Loucy (cell line): ENCODE measurements at regions not wholly inside any gene's neighbourhood (a gene's known extent, or its start where the extent isn't known, plus 50 kb on each side); places are given as distances from the start of the nearest gene placed in this dataset.

Source experiments
- H2AFZ ChIP-seq: fragments of 200-600 bp; sonication (generic); 2 replicates; pipeline ENCODE4 v1.6.0; 2016; ENCODE audit warnings: antibody characterized with exemption, mild to moderate bottlenecking, low read length, moderate library complexity
- H3F3A ChIP-seq: fragments of 200-600 bp; 2 replicates; pipeline ENCODE4 v1.6.0; 2016; ENCODE audit warnings: antibody characterized with exemption, low read depth, mild to moderate bottlenecking
- H3K27me3 ChIP-seq: fragments of 200-600 bp; sonication (generic); 2 replicates; pipeline ENCODE4 v1.6.1; 2014; ENCODE audit warnings: low read length, mild to moderate bottlenecking; ENCODE audit not compliant: insufficient read depth, poor library complexity, severe bottlenecking
- H3K36me3 ChIP-seq: fragments of 200-600 bp; sonication (generic); 2 replicates; pipeline ENCODE4 v1.6.1; 2016; ENCODE audit warnings: low read length; ENCODE audit not compliant: insufficient read depth
- H3K4me1 ChIP-seq: fragments of 200-600 bp; sonication (generic); 2 replicates; pipeline ENCODE4 v1.5.1; 2014; ENCODE audit warnings: low read length, mild to moderate bottlenecking; ENCODE audit not compliant: insufficient read depth, poor library complexity, severe bottlenecking
- H3K4me2 ChIP-seq: fragments of 200-600 bp; sonication (generic); 2 replicates; pipeline ENCODE4 v1.6.0; 2014; ENCODE audit warnings: antibody characterized with exemption, low read length, low read depth, mild to moderate bottlenecking; ENCODE audit not compliant: poor library complexity, severe bottlenecking
- H3K4me3 ChIP-seq: fragments of 200-600 bp; sonication (generic); 2 replicates; pipeline ENCODE4 v1.5.1; 2014; ENCODE audit warnings: low read length, mild to moderate bottlenecking, mixed read lengths; ENCODE audit not compliant: poor library complexity, severe bottlenecking
- H3K79me2 ChIP-seq: fragments of 200-600 bp; sonication (generic); 2 replicates; pipeline ENCODE4 v1.6.1; 2014; ENCODE audit warnings: low read length; ENCODE audit not compliant: insufficient read depth
- H3K9ac ChIP-seq: fragments of 200-600 bp; sonication (generic); 2 replicates; pipeline ENCODE4 v1.6.0; 2014; ENCODE audit warnings: mild to moderate bottlenecking, low read depth, low read length, moderate library complexity; ENCODE audit not compliant: poor library complexity, severe bottlenecking
- H3K9me2 ChIP-seq: fragments of 200-600 bp; sonication (generic); replicated peaks from 2 replicates; pipeline ENCODE4 v1.6.1; 2016; ENCODE audit warnings: low read depth, low read length, mixed read lengths
- H3K9me3 ChIP-seq: fragments of 200-600 bp; sonication (generic); 2 replicates; pipeline ENCODE4 v1.6.1; 2014; ENCODE audit warnings: mild to moderate bottlenecking, antibody characterized with exemption, low read length, low read depth; ENCODE audit not compliant: insufficient read depth
- H4K20me1 ChIP-seq: fragments of 200-600 bp; sonication (generic); 2 replicates; pipeline ENCODE4 v1.6.0; 2014; ENCODE audit warnings: antibody characterized with exemption, low read length, mild to moderate bottlenecking; ENCODE audit not compliant: insufficient read depth, poor library complexity, severe bottlenecking
- EZH2phosphoT487 ChIP-seq: fragments of 200-600 bp; IDR thresholded peaks from 2 replicates; pipeline ENCODE4 v1.6.1; 2018; ENCODE audit warnings: antibody characterized with exemption, mild to moderate bottlenecking, moderate library complexity, borderline replicate concordance
- TF ChIP-seq, protein P1 (sequence below): fragments of 200-600 bp; sonication (generic); conservative IDR thresholded peaks from 2 replicates; pipeline ENCODE4 v1.5.1; 2014; ENCODE audit warnings: mild to moderate bottlenecking, antibody characterized with exemption, low read length

DNA sequence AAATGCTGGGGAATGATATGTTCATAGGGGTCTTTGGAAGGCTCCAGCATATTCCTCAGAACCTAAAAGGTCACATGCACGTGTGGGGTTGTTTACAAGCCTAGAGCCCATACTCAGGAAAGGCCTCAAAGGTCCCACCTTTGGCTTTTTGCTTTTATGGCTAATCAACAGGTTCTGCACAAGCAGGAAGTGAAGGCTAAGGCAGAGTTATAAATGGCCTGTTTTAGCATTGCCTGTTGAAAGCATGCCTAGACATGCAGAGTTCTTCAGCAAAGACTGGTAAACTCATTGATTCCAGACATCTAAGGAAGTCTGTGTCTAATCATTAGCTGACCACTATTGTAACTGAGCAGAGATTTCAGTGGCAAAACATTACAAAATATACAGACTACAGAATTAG lies 198.3 kb downstream of the KCNRG start:
- no peaks in the 10 kb centered on the region for H3K9me2 ChIP-seq
- H4K20me1 ChIP-seq: peaks cover 10% of the 10 kb centered on the region
- H3K4me1 ChIP-seq: peaks cover 14% of the 10 kb centered on the region
- H2AFZ ChIP-seq: no peak overlapping the region
- TF ChIP-seq, protein P1, sequence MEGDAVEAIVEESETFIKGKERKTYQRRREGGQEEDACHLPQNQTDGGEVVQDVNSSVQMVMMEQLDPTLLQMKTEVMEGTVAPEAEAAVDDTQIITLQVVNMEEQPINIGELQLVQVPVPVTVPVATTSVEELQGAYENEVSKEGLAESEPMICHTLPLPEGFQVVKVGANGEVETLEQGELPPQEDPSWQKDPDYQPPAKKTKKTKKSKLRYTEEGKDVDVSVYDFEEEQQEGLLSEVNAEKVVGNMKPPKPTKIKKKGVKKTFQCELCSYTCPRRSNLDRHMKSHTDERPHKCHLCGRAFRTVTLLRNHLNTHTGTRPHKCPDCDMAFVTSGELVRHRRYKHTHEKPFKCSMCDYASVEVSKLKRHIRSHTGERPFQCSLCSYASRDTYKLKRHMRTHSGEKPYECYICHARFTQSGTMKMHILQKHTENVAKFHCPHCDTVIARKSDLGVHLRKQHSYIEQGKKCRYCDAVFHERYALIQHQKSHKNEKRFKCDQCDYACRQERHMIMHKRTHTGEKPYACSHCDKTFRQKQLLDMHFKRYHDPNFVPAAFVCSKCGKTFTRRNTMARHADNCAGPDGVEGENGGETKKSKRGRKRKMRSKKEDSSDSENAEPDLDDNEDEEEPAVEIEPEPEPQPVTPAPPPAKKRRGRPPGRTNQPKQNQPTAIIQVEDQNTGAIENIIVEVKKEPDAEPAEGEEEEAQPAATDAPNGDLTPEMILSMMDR: no peak
- no peak for TF ChIP-seq EZH2phosphoT487
- H3K36me3 ChIP-seq: peaks cover 32% of the 10 kb centered on the region
- H3K79me2 ChIP-seq: peaks cover 78% of the 10 kb centered on the region
- no peaks in the 10 kb centered on the region for H3F3A ChIP-seq
- no peak overlapping the region for H3K9ac ChIP-seq
- no peaks in the 10 kb centered on the region for H3K27me3 ChIP-seq
- no peak overlapping the region for H3K4me3 ChIP-seq
- peaks cover 24% of the 10 kb centered on the region; the same call in 1 of the 2 replicates for H3K9me3 ChIP-seq
- no peak overlapping the region for H3K4me2 ChIP-seq

DNA sequence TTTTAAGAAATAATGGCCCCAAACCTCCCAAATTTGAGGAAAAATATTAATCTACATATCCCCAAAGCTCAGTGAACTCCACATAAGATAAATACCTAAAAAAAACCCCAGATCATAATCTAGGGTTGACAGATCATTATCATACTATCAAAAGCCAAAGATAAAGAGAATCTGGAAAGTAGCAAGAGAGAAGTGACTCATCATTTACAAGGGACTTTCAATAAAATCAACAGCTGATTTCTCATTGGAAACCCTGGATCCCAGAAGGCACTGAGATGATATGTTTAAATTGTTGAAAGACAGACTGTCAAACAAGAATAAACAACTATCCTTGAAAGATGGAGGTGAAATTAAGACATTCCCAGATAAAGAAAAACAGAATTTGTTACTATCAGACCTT lies 199.3 kb downstream of the KCNRG start:
- Histone ChIP-seq H3K9me2 (no peaks in the 10 kb centered on the region), H3K36me3 (peaks cover 42% of the 10 kb centered on the region), H3K4me3 (no peak overlapping the region), H3K9ac (no peak overlapping the region), H4K20me1 (peaks cover 4% of the 10 kb centered on the region), H3K27me3 (no peaks in the 10 kb centered on the region), H3K4me1 (peaks cover 4% of the 10 kb centered on the region), H3K4me2 (no peak overlapping the region), H3F3A (no peaks in the 10 kb centered on the region), H2AFZ (no peak overlapping the region), H3K79me2 (peaks cover 75% of the 10 kb centered on the region), H3K9me3 (peaks cover 24% of the 10 kb centered on the region; the same call in 1 of the 2 replicates)
- TF ChIP-seq, protein P1: no peak
- TF ChIP-seq EZH2phosphoT487: no peak

DNA sequence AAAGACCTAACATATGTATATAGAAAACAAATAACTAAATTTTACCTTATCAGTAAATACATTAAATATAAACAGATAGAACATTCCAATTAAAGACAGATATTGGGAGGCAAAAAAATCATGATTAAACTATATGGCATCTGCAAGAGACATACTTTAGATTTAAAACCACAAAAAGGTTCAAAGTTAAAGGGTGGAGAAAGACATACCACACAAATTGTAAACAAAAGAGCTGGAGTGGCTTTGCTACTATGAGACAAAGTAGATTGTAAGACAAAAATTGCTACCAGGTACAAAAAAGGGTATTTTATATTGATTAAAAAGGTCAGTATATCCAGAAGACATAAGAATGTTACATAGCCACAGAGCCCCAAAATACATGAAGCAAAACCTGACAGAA lies 200.2 kb downstream of the KCNRG start:
- Histone ChIP-seq H3K79me2 (peaks cover 77% of the 10 kb centered on the region), H2AFZ (no peak overlapping the region), H3F3A (no peaks in the 10 kb centered on the region), H3K9me2 (no peaks in the 10 kb centered on the region), H3K27me3 (no peaks in the 10 kb centered on the region), H3K36me3 (peaks cover 46% of the 10 kb centered on the region), H3K9me3 (peaks cover 24% of the 10 kb centered on the region; the same call in 1 of the 2 replicates), H3K4me3 (no peak overlapping the region), H3K4me1 (no peaks in the 10 kb centered on the region), H3K9ac (no peak overlapping the region), H3K4me2 (no peak overlapping the region), H4K20me1 (no peaks in the 10 kb centered on the region)
- TF ChIP-seq, protein P1: no peak
- no peak for TF ChIP-seq EZH2phosphoT487
